Fibroblast of the aortic adventitia (primary cell): ENCODE measurements at regions not wholly inside any gene's neighbourhood (a gene's known extent, or its start where the extent isn't known, plus 50 kb on each side); places are given as distances from the start of the nearest gene placed in this dataset.
A peak's percentile ranks its signal among the peaks of the same experiment; 100 is the strongest.

Source experiments
- DNase-seq: peaks from one replicate; pipeline ENCODE4 v3.0.0-alpha.2; 2010; ENCODE audit warnings: low read depth
- H3K4me3 ChIP-seq: 2 replicates; pipeline ENCODE4 v1.5.1; 2011; ENCODE audit warnings: low read depth, mild to moderate bottlenecking, control low read depth, low read length, moderate library complexity
- CTCF ChIP-seq: IDR thresholded peaks from 2 replicates; pipeline ENCODE4 v1.5.1; 2011; ENCODE audit warnings: mild to moderate bottlenecking, low read length, control low read depth, inconsistent platforms; ENCODE audit not compliant: insufficient read depth

- TF ChIP-seq CTCF, result no peak
- no peak overlapping the region for H3K4me3 ChIP-seq
- no peak for DNase-seq
These were observed 131.1 kb downstream of the AXIN2 start for GRCh38 chr17:65430209-65430833.

DNA sequence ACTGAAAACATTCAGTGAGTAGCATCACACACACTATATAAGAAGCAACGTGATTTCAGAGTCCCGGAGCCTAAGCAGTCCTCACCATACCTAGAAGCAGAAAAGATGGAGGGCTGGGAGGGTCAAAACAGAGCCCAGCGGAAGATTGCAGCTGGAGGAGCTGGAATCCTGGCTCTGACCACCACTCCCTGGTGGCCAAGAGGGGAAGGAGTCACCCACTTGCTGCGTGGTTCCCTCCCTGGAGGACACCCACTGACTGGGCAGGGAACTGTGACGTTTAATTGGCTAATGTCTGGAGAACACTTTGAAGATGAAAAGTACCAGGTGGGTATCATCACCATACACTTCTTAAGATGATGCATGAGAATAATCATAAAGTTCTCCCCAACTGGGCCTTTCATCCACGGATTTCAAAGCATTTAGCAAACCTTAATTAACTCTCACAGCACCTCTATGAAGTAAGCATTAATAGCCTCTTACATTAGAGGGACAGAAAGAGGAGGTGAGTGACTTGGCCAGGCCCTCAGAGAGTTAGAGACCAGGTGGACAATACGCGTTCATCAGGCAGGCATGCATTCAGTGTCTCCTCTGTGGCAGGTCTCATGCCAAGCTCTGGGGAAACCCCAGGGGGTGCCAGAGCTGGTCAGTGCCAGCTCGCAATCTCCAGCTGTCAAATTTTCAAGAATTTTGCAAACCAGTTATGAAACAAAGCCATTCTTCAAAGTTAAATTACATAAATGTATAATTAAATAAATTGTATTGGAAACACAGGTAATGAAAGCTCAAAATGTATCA, 137.9 kb downstream of the AXIN2 start:
- H3K4me3 ChIP-seq, result no peak overlapping the region
- peak; percentile 2 for TF ChIP-seq CTCF
- DNase-seq, result no peak

DNA sequence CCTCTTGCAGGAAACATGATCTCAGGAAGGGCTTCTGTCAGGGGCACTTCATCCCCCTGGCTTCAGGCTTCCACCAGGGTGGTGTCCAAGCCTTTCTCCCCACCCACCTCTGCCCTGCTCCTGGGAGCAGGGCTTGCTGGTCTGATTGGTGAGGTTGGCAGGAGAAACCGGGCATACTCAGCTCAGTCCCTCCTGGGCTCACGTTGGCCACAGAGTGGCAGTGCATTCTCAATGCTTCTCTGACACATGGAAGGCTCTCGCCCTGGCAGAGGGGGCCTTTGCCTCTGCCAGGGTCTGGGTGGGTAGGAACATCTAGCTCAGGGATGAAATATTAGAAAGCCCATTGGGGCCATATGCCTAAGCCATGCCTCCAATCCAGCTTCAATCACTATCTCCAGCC, 142.8 kb downstream of the AXIN2 start:
- no peak for DNase-seq
- H3K4me3 ChIP-seq, result no peak overlapping the region
- no peak for TF ChIP-seq CTCF

- peak; percentile 40 for DNase-seq
These were observed 143.8 kb downstream of the AXIN2 start for GRCh38 chr17:65417406-65418221.

GRCh38 chr17:65415991-65416390, 145.5 kb downstream of the AXIN2 start:
- H3K4me3 ChIP-seq, result no peak overlapping the region
- TF ChIP-seq CTCF, result no peak
- DNase-seq, result no peak

More at GRCh38 chr17:65417406-65418221, 143.8 kb downstream of the AXIN2 start:
- no peak overlapping the region for H3K4me3 ChIP-seq
- TF ChIP-seq CTCF, result no peak

DNA sequence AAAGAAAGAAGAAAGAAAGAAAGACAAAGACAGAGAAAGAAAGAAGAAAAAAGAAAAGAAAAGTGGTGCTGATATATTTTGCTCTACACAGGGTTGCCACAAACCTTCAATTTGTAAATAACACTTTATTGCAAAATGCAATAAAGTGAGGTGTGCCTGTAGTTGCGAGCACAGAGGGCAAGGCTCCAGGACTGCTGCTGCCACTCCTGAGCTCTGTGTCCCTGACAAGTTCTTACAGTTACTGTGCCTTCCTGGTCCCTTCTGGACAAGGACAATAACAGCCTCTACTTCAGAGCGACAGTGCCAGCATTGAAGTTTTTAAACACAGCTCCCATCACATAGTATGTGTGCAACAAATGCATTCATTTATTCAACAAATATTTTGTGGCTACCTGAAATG, 148.1 kb downstream of the AXIN2 start:
- DNase-seq, result no peak
- H3K4me3 ChIP-seq, result no peak overlapping the region
- no peak for TF ChIP-seq CTCF
